ENCODE measurements at regions not wholly inside any gene's neighbourhood (a gene's known extent, or its start where the extent isn't known, plus 50 kb on each side); places are given as distances from the start of the nearest gene placed in this dataset.

- DNase-seq (ENCODE audit: low spot score), result no peak
Measured at GRCh38 chr6:137690034-137690433, 177.0 kb upstream of the TNFAIP3 start.

- DNase-seq (ENCODE audit: low spot score), result no peak
Measured at GRCh38 chr6:137690721-137691120, 176.3 kb upstream of the TNFAIP3 start.

GRCh38 chr6:137692308-137692707 lies 174.8 kb upstream of the TNFAIP3 start:
- no peak for DNase-seq (ENCODE audit: low spot score)

- no peak for DNase-seq (ENCODE audit: low spot score)
Measured at GRCh38 chr6:137692806-137693205, 174.3 kb upstream of the TNFAIP3 start.

- no peak for DNase-seq (ENCODE audit: low spot score)
Measured at GRCh38 chr6:137693711-137694110, 173.3 kb upstream of the TNFAIP3 start.

GRCh38 chr6:137696765-137697164 lies 170.3 kb upstream of the TNFAIP3 start:
- DNase-seq (ENCODE audit: low spot score), result no peak

GRCh38 chr6:137697267-137697938 lies 169.7 kb upstream of the TNFAIP3 start:
- DNase-seq (ENCODE audit: low spot score), result no peak

GRCh38 chr6:137698636-137699030 lies 168.4 kb upstream of the TNFAIP3 start:
- DNase-seq (ENCODE audit: low spot score), result peak; percentile 50

GRCh38 chr6:137699031-137699683 lies 167.9 kb upstream of the TNFAIP3 start:
- DNase-seq (ENCODE audit: low spot score), result peak; percentile 40

GRCh38 chr6:137700161-137700560 lies 166.9 kb upstream of the TNFAIP3 start:
- no peak for DNase-seq (ENCODE audit: low spot score)

GRCh38 chr6:137700751-137701477 lies 166.1 kb upstream of the TNFAIP3 start:
- DNase-seq (ENCODE audit: low spot score), result no peak

GRCh38 chr6:137701942-137702341 lies 165.1 kb upstream of the TNFAIP3 start:
- no peak for DNase-seq (ENCODE audit: low spot score)

GRCh38 chr6:137702791-137703424 lies 164.2 kb upstream of the TNFAIP3 start:
- DNase-seq (ENCODE audit: low spot score), result no peak

- no peak for DNase-seq (ENCODE audit: low spot score)
Measured at GRCh38 chr6:137704802-137705159, 162.3 kb upstream of the TNFAIP3 start.

- peak; percentile 32 for DNase-seq (ENCODE audit: low spot score)
Measured at GRCh38 chr6:137705160-137706082, 161.6 kb upstream of the TNFAIP3 start.

- no peak for DNase-seq (ENCODE audit: low spot score)
Measured at GRCh38 chr6:137706083-137706750, 160.8 kb upstream of the TNFAIP3 start.

GRCh38 chr6:137707038-137707589 lies 159.9 kb upstream of the TNFAIP3 start:
- DNase-seq (ENCODE audit: low spot score), result no peak

GRCh38 chr6:137707590-137708360 lies 159.3 kb upstream of the TNFAIP3 start:
- DNase-seq (ENCODE audit: low spot score), result peak; percentile 73

GRCh38 chr6:137708481-137708880 lies 158.6 kb upstream of the TNFAIP3 start:
- no peak for DNase-seq (ENCODE audit: low spot score)

Measured in globus pallidus (tissue), 1 donor.